Lower lobe of right lung (tissue), 2 donors: ENCODE measurements at regions not wholly inside any gene's neighbourhood (a gene's known extent, or its start where the extent isn't known, plus 50 kb on each side); places are given as distances from the start of the nearest gene placed in this dataset. TPM values are rescaled to one million over a fixed set of nuclear protein-coding genes. Genes with fewer than 3 reads are reported as not detected.
"Not testable (repeated sequence)": the region's sequence is repeated elsewhere in the genome, so short reads cannot be mapped to it uniquely, and the experiment has no call there.

Experiments used
- ATAC-seq, 2 donors: fragments of 200-7000 bp; cut with Tn5 transposase; one replicate each; pipeline ENCODE4 v1.9.1; 2020 to 2022; ENCODE audit warnings: mild to moderate bottlenecking in 2 of 2, moderate library complexity in 2 of 2
- DNase-seq: peaks from one replicate; pipeline ENCODE4 v3.0.0-alpha.2; 2020
- H3K27ac ChIP-seq: fragments of 200-600 bp; one replicate; pipeline ENCODE4 v1.8.0; 2022
- H3K27me3 ChIP-seq: fragments of 200-600 bp; one replicate; pipeline ENCODE4 v1.8.0; 2022; ENCODE audit warnings: low read depth
- H3K36me3 ChIP-seq: fragments of 200-600 bp; one replicate; pipeline ENCODE4 v1.8.0; 2022; ENCODE audit warnings: mild to moderate bottlenecking
- H3K4me1 ChIP-seq: fragments of 200-600 bp; one replicate; pipeline ENCODE4 v1.8.0; 2022
- H3K4me3 ChIP-seq: fragments of 200-600 bp; one replicate; pipeline ENCODE4 v1.8.0; 2022; ENCODE audit warnings: mild to moderate bottlenecking
- H3K9me3 ChIP-seq: fragments of 200-600 bp; one replicate; pipeline ENCODE4 v1.8.0; 2022
- intact Hi-C: fragments of 100-400 bp; cut with DNase I; formaldehyde crosslinking; loops from one replicate; pipeline ENCODE4 v1.11.0; 2022
- microRNA-seq: library from miRNA; unstranded; fragments of <30 nt; microRNA quantifications from one replicate; pipeline ENCODE4 v1.2.0, GENCODE V29; 2020; ENCODE audit warnings: borderline number of aligned reads
- TF ChIP-seq, protein P1 (sequence below): fragments of 200-600 bp; IDR thresholded peaks from one replicate; pipeline ENCODE4 v1.8.0; 2022; ENCODE audit warnings: antibody characterized with exemption, mild to moderate bottlenecking
- donor health status: DM: no; HTN: yes; CAD: no; lungs with severe emphysema.

GRCh38 chr6:106727480-106728149 lies 98.2 kb downstream of the QRSL1 start:
- intact Hi-C loops, result no loop called here
- no peaks in the 10 kb centered on the region for H3K27me3 ChIP-seq
- no peaks in the 10 kb centered on the region for H3K36me3 ChIP-seq
- no peak for DNase-seq
- TF ChIP-seq, protein P1, sequence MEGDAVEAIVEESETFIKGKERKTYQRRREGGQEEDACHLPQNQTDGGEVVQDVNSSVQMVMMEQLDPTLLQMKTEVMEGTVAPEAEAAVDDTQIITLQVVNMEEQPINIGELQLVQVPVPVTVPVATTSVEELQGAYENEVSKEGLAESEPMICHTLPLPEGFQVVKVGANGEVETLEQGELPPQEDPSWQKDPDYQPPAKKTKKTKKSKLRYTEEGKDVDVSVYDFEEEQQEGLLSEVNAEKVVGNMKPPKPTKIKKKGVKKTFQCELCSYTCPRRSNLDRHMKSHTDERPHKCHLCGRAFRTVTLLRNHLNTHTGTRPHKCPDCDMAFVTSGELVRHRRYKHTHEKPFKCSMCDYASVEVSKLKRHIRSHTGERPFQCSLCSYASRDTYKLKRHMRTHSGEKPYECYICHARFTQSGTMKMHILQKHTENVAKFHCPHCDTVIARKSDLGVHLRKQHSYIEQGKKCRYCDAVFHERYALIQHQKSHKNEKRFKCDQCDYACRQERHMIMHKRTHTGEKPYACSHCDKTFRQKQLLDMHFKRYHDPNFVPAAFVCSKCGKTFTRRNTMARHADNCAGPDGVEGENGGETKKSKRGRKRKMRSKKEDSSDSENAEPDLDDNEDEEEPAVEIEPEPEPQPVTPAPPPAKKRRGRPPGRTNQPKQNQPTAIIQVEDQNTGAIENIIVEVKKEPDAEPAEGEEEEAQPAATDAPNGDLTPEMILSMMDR, result no peak
- no peaks in the 10 kb centered on the region for H3K9me3 ChIP-seq
- no peak for ATAC-seq
- H3K4me1 ChIP-seq, result no peaks in the 10 kb centered on the region
- H3K27ac ChIP-seq, result no peak overlapping the region
- H3K4me3 ChIP-seq, result no peak overlapping the region

DNA sequence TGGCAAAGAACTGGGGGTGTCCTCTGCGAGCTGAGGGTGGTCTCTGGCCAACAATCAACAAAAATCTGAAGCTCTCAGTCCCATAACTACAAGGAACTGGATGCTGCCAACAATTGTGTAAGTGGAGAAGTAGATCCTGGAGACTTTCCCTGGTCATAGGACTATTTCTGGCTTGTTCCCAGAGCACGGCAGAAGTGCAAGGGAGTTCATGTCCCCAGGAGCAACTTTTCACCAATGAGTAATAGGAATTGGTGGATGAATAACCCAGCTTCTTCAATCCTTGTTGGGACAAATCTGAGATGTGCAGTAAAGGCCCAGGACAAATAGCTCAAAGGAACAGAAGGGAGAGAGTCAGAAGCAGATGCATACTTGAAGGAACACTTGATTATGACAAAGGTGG lies 95.5 kb downstream of the QRSL1 start:
- no peaks in the 10 kb centered on the region for H3K36me3 ChIP-seq
- intact Hi-C loops, result no loop called here
- no peaks in the 10 kb centered on the region for H3K4me1 ChIP-seq
- H3K27me3 ChIP-seq, result no peaks in the 10 kb centered on the region
- no peaks in the 10 kb centered on the region for H3K9me3 ChIP-seq
- TF ChIP-seq, protein P1, result no peak
- no peak for DNase-seq
- H3K27ac ChIP-seq, result no peak overlapping the region
- no peak for ATAC-seq
- no peak overlapping the region for H3K4me3 ChIP-seq

DNA sequence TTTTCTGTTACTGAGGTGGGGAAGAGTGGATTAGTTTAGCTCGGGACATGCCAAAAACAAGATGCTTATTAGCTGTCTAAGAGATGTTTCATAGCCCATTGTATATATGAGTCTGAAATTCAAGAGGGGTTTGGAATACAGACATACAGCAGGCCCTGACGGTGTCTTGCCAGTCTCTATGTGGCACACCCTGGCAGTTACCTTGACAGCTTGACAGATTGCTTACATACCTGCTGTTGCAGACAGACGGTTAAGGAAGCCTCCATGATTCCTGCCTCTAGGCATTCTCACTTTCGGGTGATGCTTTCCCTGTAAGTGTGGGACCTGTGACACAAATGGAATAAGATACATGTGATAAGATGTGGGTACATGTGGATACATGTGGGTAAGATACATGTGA lies 95.0 kb downstream of the QRSL1 start:
- no peaks in the 10 kb centered on the region for H3K27me3 ChIP-seq
- ATAC-seq, result no peak
- no peaks in the 10 kb centered on the region for H3K9me3 ChIP-seq
- H3K27ac ChIP-seq, result no peak overlapping the region
- intact Hi-C loops, result no loop called here
- H3K4me1 ChIP-seq, result no peaks in the 10 kb centered on the region
- no peak overlapping the region for H3K4me3 ChIP-seq
- TF ChIP-seq, protein P1, result no peak
- no peaks in the 10 kb centered on the region for H3K36me3 ChIP-seq
- no peak for DNase-seq

DNA sequence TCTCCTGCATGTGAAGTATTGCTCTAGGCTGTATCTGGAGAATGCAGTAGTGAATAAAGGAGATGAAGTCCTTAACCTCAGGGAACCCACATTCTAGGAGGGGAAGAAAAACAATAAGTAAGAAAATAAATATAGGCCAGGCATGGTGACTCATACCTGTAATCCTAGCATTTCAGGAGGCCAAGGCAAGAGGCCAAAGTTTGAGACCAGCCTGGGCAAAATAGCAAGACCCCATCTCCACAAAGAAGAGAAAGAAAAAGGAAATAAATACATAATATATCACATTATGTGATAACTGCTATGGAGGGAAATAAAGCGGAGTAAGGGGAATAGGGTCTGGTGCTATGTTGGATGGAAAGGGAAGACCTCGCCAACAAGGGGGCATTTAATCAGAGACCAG lies 94.0 kb downstream of the QRSL1 start:
- H3K27ac ChIP-seq, ATAC-seq, H3K36me3 ChIP-seq, H3K4me3 ChIP-seq, H3K9me3 ChIP-seq, DNase-seq, intact Hi-C loops, H3K4me1 ChIP-seq, H3K27me3 ChIP-seq: not testable (repeated sequence)

- H3K27me3 ChIP-seq, intact Hi-C loops, H3K4me1 ChIP-seq, H3K9me3 ChIP-seq, H3K27ac ChIP-seq, H3K36me3 ChIP-seq, H3K4me3 ChIP-seq, ATAC-seq, DNase-seq: not testable (repeated sequence)
Observed at GRCh38 chr6:106721189-106721588, 91.8 kb downstream of the QRSL1 start.

Small RNA genes lying in the stretch of these regions (microRNA-seq; reads per million reads assigned to microRNA genes)
- gene MIR587, result not detected
